Ovary (tissue), 3 donors: ENCODE measurements at regions not wholly inside any gene's neighbourhood (a gene's known extent, or its start where the extent isn't known, plus 50 kb on each side); places are given as distances from the start of the nearest gene placed in this dataset.

Experiments used
- CTCF ChIP-seq, 3 donors: fragments of 450-650 bp in 2 of 3; fragments of 200-600 bp in 1 of 3; IDR thresholded peaks; one replicate each; pipeline versions ENCODE4 v1.5.1 to v1.8.0; 2016 to 2022; ENCODE audit warnings: antibody characterized with exemption in 3 of 3, mild to moderate bottlenecking in 1 of 3
- EP300 ChIP-seq: sonication (generic); formaldehyde crosslinking; IDR thresholded peaks from one replicate; pipeline ENCODE4 v1.6.1; 2017; ENCODE audit warnings: antibody characterized with exemption
- POLR2A ChIP-seq: fragments of 450-650 bp; IDR thresholded peaks from one replicate; pipeline ENCODE4 v1.6.1; 2017; ENCODE audit warnings: antibody characterized with exemption, mild to moderate bottlenecking, moderate library complexity
- donor health status: DM: no; HTN: no; CAD: no.

DNA sequence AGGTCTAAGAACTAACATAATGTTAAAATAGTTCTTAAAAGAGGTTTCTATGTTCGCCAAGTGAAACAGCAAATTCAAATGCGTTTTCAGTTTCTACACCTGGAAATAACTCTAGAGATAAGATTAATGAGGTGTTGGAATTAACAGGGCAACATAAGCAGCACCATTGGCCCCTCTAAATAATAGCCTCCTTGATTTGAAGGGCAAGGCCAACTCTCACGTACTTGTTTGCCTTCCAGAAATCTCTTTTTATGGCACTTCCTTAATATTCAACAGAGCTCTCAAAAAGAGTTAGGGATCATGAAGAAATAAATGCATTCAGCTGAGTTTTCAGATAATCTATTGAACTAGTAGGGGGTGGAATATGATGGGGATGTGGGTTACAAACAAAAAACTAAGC is 80.9 kb downstream of the AASDHPPT start:
- no peak for TF ChIP-seq POLR2A
- TF ChIP-seq EP300 = no peak
- TF ChIP-seq CTCF (IDR thresholded peaks at IDR 0.05) = no peak
